DMS153 treated with DMSO at 0.1 percent for 48 hours (cell line): ENCODE measurements at regions not wholly inside any gene's neighbourhood (a gene's known extent, or its start where the extent isn't known, plus 50 kb on each side); places are given as distances from the start of the nearest gene placed in this dataset.
A peak's percentile ranks its signal among the peaks of the same experiment; 100 is the strongest.
"Not testable (repeated sequence)": the region's sequence is repeated elsewhere in the genome, so short reads cannot be mapped to it uniquely, and the experiment has no call there.

Experiments used
- DNase-seq: peaks from one replicate; lab custom pipeline; 2025; ENCODE audit not compliant: unreplicated experiment; lab: John Stamatoyannopoulos, UW

- no peak for DNase-seq
These were observed 55.2 kb upstream of the MDM1 start for GRCh38 chr12:68387338-68387737.

- no peak for DNase-seq
These were observed 57.1 kb upstream of the MDM1 start for GRCh38 chr12:68389305-68389704.

- DNase-seq, result no peak
These were observed 59.8 kb upstream of the MDM1 start for GRCh38 chr12:68391937-68392336.

DNA sequence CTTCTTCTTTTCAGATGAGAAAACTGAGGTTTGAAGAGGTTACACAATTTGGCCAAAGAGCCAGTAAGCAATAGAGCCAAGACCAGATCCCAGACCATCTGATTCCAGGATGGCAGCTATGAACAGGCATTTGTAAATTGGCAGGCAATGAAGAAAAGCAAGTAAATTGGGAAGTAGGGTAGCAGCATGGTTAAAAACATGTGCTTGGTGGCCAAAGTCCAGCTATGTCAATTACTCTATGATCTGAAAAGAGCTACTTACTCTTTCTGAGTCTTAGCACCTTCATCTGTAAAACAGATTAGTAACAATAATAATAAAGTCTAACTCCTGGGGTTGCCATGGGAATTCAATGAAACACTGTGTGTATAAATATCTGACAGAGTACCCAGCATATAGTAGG, 60.2 kb upstream of the MDM1 start:
- DNase-seq, result no peak

GRCh38 chr12:68393417-68393816, 61.3 kb upstream of the MDM1 start:
- no peak for DNase-seq

GRCh38 chr12:68397566-68398158, 65.5 kb upstream of the MDM1 start:
- no peak for DNase-seq

DNA sequence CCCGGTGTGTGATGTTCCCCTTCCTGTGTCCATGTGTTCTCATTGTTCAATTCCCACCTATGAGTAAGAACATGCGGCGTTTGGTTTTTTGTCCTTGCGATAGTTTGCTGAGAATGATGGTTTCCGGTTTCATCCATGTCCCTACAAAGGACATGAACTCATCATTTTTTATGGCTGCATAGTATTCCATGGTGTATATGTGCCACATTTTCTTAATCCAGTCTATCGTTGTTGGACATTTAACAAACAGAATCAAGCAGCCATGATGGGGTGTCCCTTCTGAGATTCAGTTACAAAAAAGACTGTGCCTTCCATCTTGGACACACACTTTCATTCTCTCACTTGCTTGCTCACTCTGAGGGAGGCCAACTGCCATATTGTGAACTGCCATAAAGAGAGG, 66.5 kb upstream of the MDM1 start:
- DNase-seq, result not testable (repeated sequence)

DNA sequence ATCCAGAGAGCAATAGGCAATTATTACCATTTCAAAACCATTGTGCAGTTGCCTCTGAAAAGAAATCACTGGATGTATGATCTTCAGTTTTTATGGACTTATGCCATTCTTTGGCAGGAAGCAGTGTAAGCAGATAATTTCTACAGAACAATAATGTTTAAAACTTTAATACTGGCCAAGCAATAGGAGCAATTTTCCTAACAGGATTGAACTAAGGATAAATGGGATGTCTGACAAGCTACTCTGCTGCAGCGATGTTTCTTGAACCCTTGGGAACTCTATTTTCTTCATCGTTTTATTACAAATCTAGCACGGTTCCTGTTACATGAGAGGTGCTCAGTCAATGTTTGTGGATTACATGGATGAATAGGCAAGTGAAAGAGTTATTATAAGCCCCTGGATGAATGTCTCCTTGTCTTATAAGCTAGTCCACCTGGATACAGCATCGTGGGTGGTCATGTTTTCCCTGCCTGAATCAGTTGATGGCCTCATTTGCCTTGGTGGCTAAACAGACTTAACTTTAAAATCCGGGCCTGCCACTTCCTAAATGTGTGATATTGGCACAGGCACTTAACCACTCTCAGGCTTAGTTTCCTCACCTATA, 68.2 kb upstream of the MDM1 start:
- DNase-seq, result no peak

DNA sequence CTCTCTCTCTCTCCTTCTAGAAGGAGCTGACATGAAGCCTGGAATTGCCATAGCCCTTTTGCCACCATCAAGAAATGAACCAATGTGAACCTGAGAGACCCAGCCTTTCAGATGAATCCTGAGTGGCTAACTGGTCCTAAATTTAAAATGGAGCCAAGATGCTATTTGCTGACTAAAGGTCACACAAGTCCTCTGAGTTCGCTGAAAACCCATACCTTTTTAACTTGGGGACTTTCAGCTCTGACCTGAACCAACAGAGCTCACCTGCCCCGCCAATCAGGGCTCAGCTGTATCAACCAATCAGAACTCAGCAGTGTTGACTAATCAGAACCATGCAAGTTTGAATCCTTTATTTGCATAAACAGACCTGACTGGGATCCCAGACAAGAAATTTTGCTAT, 70.3 kb upstream of the MDM1 start:
- no peak for DNase-seq

DNA sequence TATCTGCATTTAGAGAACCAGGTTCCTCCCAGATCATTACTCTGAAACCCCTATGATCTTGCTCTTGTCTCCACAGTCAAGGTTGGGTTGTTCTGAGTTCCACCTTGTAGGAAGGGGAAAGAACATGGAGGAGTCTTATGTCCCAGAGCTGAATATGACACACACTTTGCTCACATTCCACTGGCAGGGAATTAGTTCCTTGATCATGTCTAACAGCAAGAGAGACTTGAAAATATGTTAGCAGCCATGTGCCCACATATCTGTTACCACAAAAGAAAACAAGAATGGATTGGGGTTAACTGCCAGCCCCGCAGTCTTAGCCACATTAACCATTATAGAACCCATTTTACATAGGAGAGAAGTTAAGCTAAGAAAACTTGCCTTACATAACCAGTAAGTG, 71.1 kb upstream of the MDM1 start:
- DNase-seq, result no peak

- DNase-seq, result no peak
These were observed 71.5 kb upstream of the MDM1 start for GRCh38 chr12:68403711-68404110.

GRCh38 chr12:68405343-68405781, 73.2 kb upstream of the MDM1 start:
- peak; percentile 54 for DNase-seq

DNA sequence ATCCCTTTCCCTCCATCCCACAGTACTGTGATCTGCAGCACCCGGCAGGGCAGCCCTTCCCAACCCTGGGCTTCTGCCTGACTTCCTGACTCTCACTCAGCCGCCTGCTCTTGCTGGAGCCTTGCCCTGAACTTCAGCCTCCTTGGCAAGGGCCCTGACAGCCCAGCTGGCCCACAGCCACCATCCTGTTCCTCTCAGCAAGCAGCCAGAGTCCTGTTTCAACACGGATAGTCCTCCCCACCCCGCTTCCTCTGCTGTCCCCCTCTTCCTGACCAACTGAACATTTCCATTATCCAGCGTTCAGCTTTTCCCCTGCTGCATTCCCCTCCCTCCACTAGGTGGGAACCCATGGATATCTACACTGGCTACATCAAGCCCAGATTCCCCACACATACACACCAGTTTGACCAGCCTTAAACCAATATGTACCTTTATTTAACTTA, 74.0 kb upstream of the MDM1 start:
- no peak for DNase-seq

DNA sequence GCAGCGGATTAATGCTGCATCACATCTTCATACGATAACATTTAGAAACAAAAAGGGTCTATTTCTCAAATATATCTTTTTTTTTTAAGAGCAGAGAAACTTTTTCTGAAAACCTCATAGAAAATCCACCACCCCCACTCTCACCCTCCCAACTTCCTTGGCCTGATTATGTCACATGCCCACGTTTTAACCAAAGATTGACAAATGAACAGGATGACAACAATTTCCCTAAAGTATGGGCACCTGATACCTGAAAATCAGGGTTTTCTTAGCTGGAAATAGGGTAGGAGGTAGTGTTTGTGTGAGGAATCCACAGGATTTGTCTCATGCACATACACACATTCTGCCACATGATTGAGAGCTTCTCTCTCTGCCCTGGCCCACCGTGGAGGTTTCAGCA, 74.7 kb upstream of the MDM1 start:
- DNase-seq, result no peak

GRCh38 chr12:68410018-68410660, 78.0 kb upstream of the MDM1 start:
- DNase-seq, result no peak

GRCh38 chr12:68411371-68411770, 79.2 kb upstream of the MDM1 start:
- DNase-seq, result no peak

DNA sequence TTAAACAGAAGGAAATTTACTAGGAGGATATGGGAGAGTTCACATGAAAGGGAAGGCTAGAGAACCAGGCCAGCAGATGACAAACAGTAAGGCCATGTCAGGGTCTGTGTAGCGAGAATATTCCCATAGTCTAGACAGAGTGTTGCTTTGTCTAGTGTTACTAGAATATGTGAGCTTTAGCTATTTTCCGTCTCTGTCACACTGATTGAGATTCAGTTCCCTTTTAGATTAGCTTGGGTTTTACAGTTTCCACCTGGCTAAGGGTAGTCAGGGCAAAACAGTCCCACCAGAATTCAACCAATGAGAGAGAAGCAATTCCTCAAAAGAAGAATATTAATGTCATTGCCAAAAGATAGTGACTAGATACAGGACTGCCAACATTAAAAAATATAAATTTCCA, 82.8 kb upstream of the MDM1 start:
- DNase-seq, result no peak

DNA sequence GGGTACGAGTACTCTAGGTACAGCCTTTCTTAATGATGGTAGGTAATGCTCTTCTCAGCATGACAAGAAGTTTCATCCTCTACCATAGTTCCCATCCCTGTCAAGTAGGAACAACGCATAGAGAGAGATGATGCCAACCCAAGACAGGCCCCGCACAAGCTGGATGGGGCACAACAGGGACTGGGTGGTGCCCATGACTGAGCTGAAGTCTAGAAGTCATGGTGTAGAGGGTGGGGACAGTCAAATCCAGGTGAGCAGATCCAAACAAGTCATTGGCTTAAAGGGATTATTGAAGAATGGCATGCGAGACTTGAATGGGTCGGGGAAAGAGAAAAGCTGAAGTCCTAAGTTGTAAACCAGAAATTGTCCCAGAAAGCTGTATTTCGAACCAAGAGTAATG, 84.2 kb upstream of the MDM1 start:
- no peak for DNase-seq

DNA sequence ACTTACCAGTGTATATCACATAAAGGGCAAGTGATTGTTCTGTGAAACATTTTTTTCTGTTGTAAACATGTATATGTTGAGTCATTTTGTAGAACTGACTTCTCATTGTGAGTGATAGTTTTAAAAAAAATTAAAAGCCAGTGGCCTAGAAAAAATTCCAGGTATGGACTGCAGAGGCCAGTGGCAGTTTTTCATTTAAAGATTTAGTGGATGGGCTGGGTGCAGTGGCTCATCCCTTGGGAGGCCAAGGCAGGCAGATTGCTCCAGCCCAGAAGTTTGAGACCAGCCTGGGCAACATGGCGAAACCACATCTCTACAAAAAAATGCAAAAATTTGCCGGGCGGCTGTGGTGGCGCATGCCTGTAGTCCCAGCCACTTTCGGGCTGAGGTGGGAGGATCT, 84.7 kb upstream of the MDM1 start:
- DNase-seq, result no peak

GRCh38 chr12:68418137-68418460, 85.9 kb upstream of the MDM1 start:
- DNase-seq, result no peak

GRCh38 chr12:68420225-68421010, 88.3 kb upstream of the MDM1 start:
- DNase-seq, result no peak

DNA sequence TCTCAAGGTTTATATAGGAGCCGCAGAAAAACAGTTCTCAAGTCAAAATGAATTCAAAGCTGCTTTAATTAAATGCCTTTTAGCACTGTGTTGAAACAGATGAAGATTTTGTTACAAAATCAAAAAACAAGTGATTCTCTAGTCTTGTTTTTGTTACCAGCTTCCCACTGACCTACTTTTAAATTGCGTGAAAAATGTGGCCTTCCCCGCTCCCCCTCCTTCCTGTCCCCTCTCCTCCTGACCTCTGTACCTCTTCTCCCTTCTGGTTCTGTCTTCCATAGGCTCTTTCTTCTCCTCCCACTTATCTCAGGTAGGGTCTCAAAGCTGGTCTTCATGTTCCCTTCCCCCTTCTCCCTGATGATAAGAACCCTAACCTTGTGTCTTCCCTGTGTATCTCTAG, 90.0 kb upstream of the MDM1 start:
- DNase-seq, result no peak
